ENCODE measurements at regions not wholly inside any gene's neighbourhood (a gene's known extent, or its start where the extent isn't known, plus 50 kb on each side); places are given as distances from the start of the nearest gene placed in this dataset.

DNA sequence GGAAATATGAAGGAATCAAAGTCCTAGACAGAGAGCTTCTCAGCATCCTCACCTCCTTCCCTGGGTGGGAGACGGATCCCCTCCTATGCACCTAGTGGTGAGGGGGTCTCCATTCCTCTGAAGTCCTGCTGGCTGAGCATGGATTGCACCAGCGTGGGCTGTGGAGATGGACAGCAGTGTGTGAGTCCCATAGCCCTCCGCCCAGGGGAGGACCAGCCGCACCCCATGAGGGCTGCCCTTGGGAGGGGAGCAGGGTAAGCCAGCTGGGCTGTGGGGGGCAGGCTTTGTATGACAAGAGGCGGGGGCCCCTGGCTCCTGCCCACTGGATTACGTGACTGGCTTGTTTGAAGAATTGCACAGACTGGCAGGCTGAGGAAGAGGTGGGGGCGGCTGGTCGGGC lies 768.2 kb downstream of the GALR1 start:
- H3K27me3 ChIP-seq (ENCODE audit: control insufficient read depth, extremely low read depth, insufficient read depth, low read length): no peaks in the 10 kb centered on the region
- DNase-seq (ENCODE audit: low read depth, low spot score) (no peak), FAIRE-seq (no peak)
- no peak overlapping the region for H3K9ac ChIP-seq (ENCODE audit: control insufficient read depth, extremely low read depth, insufficient read depth, low read length)
- no peaks in the 10 kb centered on the region for H3K9me1 ChIP-seq (ENCODE audit: control insufficient read depth, extremely low read depth, insufficient read depth, low read length)
- H3K4me1 ChIP-seq (ENCODE audit: control insufficient read depth, extremely low read depth, insufficient read depth, low read length): no peaks in the 10 kb centered on the region
- no peak overlapping the region for H3K27ac ChIP-seq (ENCODE audit: control insufficient read depth, insufficient read depth, low read length)
- no peak overlapping the region for H3K4me2 ChIP-seq (ENCODE audit: control insufficient read depth, extremely low read depth, insufficient read depth, low read depth, low read length)
- no peaks in the 10 kb centered on the region for H3K36me3 ChIP-seq (ENCODE audit: control insufficient read depth in 2 of 2, extremely low read depth in 1 of 2, insufficient read depth in 2 of 2, low read length in 2 of 2)
- H3K4me3 ChIP-seq (ENCODE audit: control insufficient read depth in 2 of 3, extremely low read depth in 1 of 3, insufficient read depth in 2 of 3, low read depth in 1 of 3, low read length in 3 of 3): no peak overlapping the region
- no peaks in the 10 kb centered on the region for H4K20me1 ChIP-seq (ENCODE audit: control insufficient read depth, extremely low read depth, insufficient read depth, low read length)
- peaks cover 7% of the 10 kb centered on the region for H3K9me3 ChIP-seq (ENCODE audit: control insufficient read depth, low read depth, low read length)
- no peaks in the 10 kb centered on the region for H3K79me2 ChIP-seq (ENCODE audit: control insufficient read depth, insufficient read depth, low read length)
- dilution Hi-C loops (cut with MboI; ENCODE audit: extremely low pct_ligation_motif_present, low sequenced_read_pairs): no loop called here
- no peak for TF ChIP-seq EZH2 (IDR thresholded peaks at IDR 0.05; ENCODE audit: low read length)
- TF ChIP-seq, protein P1, sequence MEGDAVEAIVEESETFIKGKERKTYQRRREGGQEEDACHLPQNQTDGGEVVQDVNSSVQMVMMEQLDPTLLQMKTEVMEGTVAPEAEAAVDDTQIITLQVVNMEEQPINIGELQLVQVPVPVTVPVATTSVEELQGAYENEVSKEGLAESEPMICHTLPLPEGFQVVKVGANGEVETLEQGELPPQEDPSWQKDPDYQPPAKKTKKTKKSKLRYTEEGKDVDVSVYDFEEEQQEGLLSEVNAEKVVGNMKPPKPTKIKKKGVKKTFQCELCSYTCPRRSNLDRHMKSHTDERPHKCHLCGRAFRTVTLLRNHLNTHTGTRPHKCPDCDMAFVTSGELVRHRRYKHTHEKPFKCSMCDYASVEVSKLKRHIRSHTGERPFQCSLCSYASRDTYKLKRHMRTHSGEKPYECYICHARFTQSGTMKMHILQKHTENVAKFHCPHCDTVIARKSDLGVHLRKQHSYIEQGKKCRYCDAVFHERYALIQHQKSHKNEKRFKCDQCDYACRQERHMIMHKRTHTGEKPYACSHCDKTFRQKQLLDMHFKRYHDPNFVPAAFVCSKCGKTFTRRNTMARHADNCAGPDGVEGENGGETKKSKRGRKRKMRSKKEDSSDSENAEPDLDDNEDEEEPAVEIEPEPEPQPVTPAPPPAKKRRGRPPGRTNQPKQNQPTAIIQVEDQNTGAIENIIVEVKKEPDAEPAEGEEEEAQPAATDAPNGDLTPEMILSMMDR (optimal IDR thresholded peaks at IDR 0.05 in 1 of 3, IDR thresholded peaks at IDR 0.05 in 1 of 3, conservative IDR thresholded peaks at IDR 0.05 in 1 of 3; ENCODE audit: extremely low read depth in 1 of 3, insufficient read depth in 2 of 3, low read length in 3 of 3): no peak
- no peak overlapping the region for H2AFZ ChIP-seq (ENCODE audit: control insufficient read depth, low read length)

DNA sequence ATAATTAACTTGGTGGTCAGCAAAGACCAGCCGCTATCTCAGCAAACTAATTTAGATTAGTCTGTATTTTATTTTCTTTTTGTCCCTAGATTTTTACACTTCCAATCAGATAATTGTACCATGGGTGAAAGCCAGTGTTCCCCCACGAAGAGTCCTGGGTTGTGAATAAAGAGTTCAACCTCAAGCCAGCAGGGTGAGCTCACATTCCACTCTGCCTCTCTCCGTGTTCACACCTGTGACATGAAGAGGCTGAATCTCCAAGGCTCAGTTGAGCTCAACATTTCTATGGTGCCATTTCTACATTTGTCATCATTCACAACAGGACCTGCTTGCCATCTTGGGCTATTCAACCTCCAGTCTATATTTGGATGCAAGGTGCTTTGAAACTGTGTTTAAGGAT lies 771.5 kb downstream of the GALR1 start:
- no peak for FAIRE-seq
- Histone ChIP-seq H3K4me2 (ENCODE audit: control insufficient read depth, extremely low read depth, insufficient read depth, low read depth, low read length) (no peak overlapping the region), H3K79me2 (ENCODE audit: control insufficient read depth, insufficient read depth, low read length) (no peaks in the 10 kb centered on the region), H4K20me1 (ENCODE audit: control insufficient read depth, extremely low read depth, insufficient read depth, low read length) (no peaks in the 10 kb centered on the region), H3K9me1 (ENCODE audit: control insufficient read depth, extremely low read depth, insufficient read depth, low read length) (no peaks in the 10 kb centered on the region), H3K36me3 (ENCODE audit: control insufficient read depth in 2 of 2, extremely low read depth in 1 of 2, insufficient read depth in 2 of 2, low read length in 2 of 2) (no peaks in the 10 kb centered on the region), H3K9ac (ENCODE audit: control insufficient read depth, extremely low read depth, insufficient read depth, low read length) (no peak overlapping the region), H3K27ac (ENCODE audit: control insufficient read depth, insufficient read depth, low read length) (no peak overlapping the region), H3K4me3 (ENCODE audit: control insufficient read depth in 2 of 3, extremely low read depth in 1 of 3, insufficient read depth in 2 of 3, low read depth in 1 of 3, low read length in 3 of 3) (no peak overlapping the region), H3K9me3 (ENCODE audit: control insufficient read depth, low read depth, low read length) (peaks cover 4% of the 10 kb centered on the region), H3K27me3 (ENCODE audit: control insufficient read depth, extremely low read depth, insufficient read depth, low read length) (no peaks in the 10 kb centered on the region), H2AFZ (ENCODE audit: control insufficient read depth, low read length) (no peak overlapping the region), H3K4me1 (ENCODE audit: control insufficient read depth, extremely low read depth, insufficient read depth, low read length) (no peaks in the 10 kb centered on the region)
- dilution Hi-C loops (cut with MboI; ENCODE audit: extremely low pct_ligation_motif_present, low sequenced_read_pairs): no loop called here
- TF ChIP-seq, protein P1 (optimal IDR thresholded peaks at IDR 0.05 in 1 of 3, IDR thresholded peaks at IDR 0.05 in 1 of 3, conservative IDR thresholded peaks at IDR 0.05 in 1 of 3; ENCODE audit: extremely low read depth in 1 of 3, insufficient read depth in 2 of 3, low read length in 3 of 3): no peak
- TF ChIP-seq EZH2 (IDR thresholded peaks at IDR 0.05; ENCODE audit: low read length): no peak
- DNase-seq (ENCODE audit: low read depth, low spot score): no peak

Measured in keratinocyte (primary cell).